HG03439 (cell line): ENCODE measurements at regions not wholly inside any gene's neighbourhood (a gene's known extent, or its start where the extent isn't known, plus 50 kb on each side); places are given as distances from the start of the nearest gene placed in this dataset.
A peak's percentile ranks its signal among the peaks of the same experiment; 100 is the strongest.

Experiments used
- ATAC-seq: cut with Tn5 transposase; IDR thresholded peaks from one replicate; pipeline ENCODE4 v1.9.1; 2021; ENCODE audit warnings: mild to moderate bottlenecking, moderate library complexity; ENCODE audit not compliant: unreplicated experiment

GRCh38 chr18:11324956-11325882 lies 175.8 kb upstream of the PIEZO2 start:
- peak; percentile 83 for ATAC-seq

GRCh38 chr18:11324510-11324909 lies 175.1 kb upstream of the PIEZO2 start:
- ATAC-seq = no peak

- ATAC-seq = no peak
These were observed 174.0 kb upstream of the PIEZO2 start for GRCh38 chr18:11323359-11323819.

GRCh38 chr18:11322716-11323115 lies 173.3 kb upstream of the PIEZO2 start:
- no peak for ATAC-seq

- no peak for ATAC-seq
These were observed 172.6 kb upstream of the PIEZO2 start for GRCh38 chr18:11322006-11322405.

DNA sequence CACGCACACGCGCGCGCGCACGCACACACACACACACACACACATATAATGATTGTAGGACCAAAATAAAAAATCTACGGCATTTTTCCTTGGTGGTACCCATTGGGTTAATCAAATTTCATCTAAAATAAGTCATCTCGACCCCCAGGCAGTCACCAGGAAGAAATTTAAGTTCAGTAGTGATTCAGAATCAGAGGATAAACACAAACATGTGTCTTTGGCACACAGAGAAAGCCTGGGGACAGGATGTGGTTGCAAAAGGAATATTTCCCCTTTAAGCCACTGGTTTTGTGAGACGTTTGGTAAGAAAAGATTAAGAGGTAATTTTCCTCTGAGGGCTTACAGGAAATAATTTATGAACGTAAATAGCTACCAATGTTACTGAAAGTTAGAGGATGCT lies 171.6 kb upstream of the PIEZO2 start:
- ATAC-seq = no peak

DNA sequence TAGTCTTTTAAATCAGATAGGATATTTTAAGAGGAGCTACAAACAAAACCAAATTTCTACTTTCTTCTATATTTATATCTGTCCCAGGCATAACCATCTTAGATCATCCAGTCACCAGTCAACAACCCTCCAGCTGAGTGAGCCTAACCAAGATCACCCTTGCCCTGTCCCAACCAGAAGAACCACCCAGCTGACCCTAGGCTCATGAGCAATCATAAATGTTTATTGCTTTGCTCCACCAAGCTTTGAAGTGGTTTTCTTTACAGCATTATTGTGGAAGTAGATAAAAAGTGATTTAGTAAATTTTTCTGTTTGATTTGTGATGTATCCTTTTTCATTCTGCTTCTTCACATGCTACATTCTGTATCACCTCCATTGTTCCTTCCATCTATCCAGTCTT lies 167.2 kb upstream of the PIEZO2 start:
- no peak for ATAC-seq

- no peak for ATAC-seq
These were observed 161.2 kb upstream of the PIEZO2 start for GRCh38 chr18:11310476-11311086.

DNA sequence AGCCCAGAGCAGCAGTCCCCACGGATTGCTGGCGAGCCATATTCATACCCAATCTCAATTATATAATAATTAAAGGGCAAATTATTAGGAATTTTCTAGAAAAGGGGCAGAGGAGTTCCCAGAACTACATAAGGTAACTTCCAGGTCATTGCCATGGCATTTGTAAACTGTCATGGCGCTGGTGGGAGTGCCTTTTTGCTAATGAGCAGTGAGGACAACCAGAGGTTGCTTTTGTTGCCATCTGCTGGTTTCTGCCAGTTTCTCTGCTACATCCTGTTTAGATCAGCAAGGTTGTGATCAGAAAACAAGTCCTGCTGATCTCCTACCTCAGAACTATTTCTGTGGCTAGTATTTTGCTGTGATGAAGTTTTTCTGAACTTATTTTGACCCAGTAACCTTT lies 159.8 kb upstream of the PIEZO2 start:
- ATAC-seq = no peak

DNA sequence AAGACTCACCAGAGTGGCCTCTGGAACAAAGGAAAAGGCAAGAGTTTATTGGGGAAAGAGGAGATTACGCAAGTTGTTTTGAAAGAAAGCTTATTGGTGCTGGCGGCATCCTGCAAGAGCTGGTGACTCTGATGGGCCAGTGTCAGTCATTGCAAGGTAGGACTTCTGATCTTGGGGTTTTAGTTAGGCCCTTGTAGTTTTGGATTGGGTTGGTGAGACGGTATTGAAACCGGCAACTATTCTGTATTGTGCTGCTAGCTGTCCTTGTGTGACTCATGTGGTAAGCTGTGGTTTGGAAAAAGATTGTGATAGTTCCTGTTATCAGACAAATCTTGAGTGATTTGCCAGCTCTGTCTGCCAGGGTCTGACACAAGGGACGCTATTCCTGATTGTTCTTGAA lies 159.1 kb upstream of the PIEZO2 start:
- no peak for ATAC-seq

DNA sequence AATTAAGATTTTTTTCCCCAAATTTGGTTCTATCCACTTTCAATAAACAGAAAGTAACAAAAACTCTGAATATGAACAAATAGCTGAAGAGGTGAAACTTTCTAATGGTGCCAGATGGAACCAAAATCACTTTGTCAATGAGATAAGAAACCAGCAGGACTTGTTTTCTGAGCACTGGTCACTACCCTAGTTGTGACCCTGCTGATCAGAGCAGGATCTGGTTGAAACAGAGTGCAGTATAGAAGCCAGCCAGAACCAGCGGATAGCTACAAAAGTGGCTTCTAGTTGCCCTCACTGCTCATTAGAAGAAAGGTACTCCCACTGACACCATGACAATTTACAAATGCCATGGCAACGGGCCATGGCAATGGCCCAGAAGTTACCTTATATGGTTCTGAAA lies 158.3 kb upstream of the PIEZO2 start:
- no peak for ATAC-seq

GRCh38 chr18:11305507-11305906 lies 156.1 kb upstream of the PIEZO2 start:
- ATAC-seq = no peak

DNA sequence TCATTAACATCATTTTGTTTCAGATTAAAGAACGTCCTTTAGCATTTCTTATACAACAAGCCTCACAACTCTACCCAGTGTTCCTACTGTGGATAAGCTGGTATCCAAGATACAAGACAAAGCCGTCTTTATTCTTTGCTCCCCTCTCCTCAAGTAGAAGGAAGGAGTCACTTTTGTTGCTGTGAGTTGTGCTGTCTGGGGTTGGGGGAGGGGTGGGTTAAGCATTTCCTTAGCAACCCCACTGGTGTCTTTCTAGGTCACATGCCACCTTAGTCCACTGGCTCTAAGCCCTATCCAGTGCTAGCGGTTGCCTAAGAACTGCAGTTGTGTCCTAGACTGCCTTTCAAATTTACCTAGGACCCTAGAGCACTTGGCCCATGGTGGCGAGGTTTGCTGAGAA lies 155.6 kb upstream of the PIEZO2 start:
- no peak for ATAC-seq

GRCh38 chr18:11296946-11297345 lies 147.6 kb upstream of the PIEZO2 start:
- ATAC-seq = no peak

- no peak for ATAC-seq
These were observed 144.4 kb upstream of the PIEZO2 start for GRCh38 chr18:11293794-11294193.

- no peak for ATAC-seq
These were observed 141.4 kb upstream of the PIEZO2 start for GRCh38 chr18:11290786-11291185.

DNA sequence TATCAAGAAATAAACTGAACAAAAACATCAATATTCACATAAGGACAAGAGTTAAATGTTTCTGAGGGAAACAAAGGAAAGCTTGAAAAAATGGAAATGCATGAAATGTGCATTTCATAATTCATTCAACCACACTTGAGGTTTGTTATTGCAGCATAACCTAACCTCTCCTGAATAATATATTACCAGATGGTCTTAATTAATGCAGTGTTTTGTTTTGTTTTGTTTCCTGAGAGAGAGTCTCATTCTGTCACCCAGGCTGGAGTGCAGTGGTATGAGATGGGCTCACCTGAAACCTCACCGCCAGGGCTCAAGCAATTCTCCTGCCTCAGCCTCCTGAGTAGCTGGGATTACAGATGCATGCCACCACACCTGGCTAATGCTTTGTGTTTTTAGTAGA lies 139.9 kb upstream of the PIEZO2 start:
- no peak for ATAC-seq

GRCh38 chr18:11288401-11288800 lies 139.0 kb upstream of the PIEZO2 start:
- no peak for ATAC-seq

GRCh38 chr18:11286431-11286830 lies 137.1 kb upstream of the PIEZO2 start:
- no peak for ATAC-seq

DNA sequence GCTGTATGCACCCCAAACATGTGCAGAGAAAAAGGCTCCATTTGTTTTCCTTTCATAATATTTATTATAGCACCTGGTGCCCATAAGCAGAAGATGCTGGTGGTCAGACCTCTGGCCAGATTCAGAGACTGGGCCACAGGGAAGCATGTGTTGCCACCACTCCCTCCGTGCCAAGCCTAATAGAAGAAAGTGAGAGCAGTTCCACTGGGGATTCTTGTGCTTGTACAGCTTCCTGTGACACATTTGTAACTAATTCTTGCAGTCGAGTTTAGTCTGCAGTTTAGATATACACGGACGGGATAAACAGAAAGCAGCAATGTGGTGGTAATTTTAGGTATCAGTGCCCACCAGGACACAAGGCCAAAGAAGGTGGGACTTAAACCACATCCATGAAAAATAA lies 135.4 kb upstream of the PIEZO2 start:
- no peak for ATAC-seq

DNA sequence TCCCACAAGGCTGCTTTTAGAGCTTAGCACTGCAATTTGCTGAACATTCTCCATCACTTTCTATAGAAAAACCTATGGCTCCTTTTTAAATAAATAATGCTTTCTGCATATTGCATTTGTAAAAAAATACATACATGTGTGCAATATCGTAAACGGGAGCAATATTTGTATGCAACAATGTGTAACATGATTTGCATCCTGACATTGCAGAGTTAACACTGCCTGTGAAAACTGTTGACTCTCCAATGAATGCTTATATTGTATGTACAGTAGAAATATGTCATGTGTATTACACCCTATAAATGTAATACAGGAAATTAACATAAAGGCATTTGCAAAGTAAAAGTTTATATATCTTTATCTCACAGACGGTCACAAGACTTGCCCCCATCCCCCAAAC lies 135.0 kb upstream of the PIEZO2 start:
- no peak for ATAC-seq

DNA sequence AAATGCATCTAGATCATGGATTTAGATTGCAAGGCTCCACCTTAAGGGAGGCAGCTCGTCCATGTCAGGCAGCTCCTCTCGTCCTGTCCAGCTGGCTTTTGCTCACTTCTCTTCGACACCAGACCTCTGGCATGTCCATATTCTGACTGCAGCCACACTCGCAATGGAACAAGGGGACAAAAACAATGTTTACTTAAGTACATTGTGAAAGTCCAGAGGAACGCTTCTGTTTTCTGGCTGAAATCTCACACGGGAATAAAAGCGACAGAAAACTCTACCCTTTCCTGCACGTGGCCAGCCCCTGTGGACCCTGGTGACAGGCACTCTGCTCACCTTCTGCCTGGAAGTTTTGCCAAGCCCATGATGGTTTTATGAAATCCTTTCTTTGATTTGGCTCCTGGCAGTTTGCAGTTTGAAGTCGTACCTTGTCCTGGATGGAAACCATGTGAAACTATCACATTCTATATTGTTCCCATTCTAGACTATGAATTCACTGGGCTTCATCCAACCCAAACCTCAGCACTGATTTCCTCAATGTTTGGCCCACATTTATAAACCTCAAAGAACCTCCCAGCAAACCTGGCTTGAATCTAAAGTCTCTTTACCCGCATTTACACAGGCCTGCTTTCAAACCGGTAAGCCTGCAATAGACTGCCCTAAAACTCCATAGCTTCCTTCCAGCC lies 134.3 kb upstream of the PIEZO2 start:
- ATAC-seq = no peak
